COLO668 (cell line): ENCODE measurements at regions not wholly inside any gene's neighbourhood (a gene's known extent, or its start where the extent isn't known, plus 50 kb on each side); places are given as distances from the start of the nearest gene placed in this dataset.
"Not testable (repeated sequence)": the region's sequence is repeated elsewhere in the genome, so short reads cannot be mapped to it uniquely, and the experiment has no call there.

Source experiments
- DNase-seq: peaks from one replicate; lab custom pipeline; 2025; ENCODE audit not compliant: unreplicated experiment; lab: John Stamatoyannopoulos, UW

DNA sequence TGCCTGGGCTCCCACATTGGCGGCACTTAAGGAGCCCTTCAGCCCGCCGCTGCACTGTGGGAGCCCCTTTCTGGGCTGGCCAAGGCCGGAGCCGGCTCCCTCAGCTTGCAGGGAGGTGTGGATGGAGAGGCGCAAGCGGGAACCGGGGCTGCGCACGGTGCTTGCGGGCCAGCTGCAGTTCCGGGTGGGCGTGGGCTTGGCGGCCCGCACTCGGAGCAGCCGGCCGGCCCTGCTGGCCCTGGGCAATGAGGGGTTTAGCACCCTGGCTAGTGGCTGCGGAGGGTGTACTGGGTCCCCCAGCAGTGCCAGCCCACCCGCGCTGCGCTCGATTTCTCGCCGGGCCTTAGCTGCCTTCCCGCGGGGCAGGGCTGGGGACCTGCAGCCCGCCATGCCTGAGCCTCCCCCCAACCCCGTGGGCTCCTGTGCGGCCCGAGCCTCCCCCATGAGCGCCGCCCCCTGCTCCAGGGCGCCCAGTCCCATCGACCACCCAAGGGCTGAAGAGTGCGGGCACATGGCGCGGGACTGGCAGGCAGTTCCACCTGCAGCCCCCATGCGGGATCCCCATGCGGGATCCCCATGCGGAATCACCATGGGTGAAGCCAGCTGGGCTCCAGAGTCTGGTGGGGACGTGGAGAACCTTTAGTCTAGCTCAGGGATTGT is 998.9 kb upstream of the MIR17HG start:
- DNase-seq: not testable (repeated sequence)

DNA sequence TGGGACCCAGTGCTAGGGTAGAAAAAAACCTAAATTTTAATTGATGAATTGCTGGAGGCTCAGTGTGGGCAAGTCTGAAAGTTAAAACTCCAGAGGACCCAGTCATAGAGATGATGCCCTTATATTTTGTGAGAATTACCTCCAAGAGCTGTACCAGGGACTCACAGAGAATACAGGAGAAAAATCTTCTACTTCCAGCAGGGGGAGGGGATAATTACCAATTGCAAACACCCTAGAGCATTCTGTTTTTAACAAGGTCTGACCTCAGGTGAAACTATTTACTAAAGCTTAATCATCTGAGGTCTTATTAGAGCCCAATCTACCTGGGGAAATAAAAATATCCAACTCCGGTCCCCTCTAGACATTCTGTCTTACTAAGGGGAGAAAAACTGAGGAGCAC is 994.7 kb upstream of the MIR17HG start:
- DNase-seq: no peak

DNA sequence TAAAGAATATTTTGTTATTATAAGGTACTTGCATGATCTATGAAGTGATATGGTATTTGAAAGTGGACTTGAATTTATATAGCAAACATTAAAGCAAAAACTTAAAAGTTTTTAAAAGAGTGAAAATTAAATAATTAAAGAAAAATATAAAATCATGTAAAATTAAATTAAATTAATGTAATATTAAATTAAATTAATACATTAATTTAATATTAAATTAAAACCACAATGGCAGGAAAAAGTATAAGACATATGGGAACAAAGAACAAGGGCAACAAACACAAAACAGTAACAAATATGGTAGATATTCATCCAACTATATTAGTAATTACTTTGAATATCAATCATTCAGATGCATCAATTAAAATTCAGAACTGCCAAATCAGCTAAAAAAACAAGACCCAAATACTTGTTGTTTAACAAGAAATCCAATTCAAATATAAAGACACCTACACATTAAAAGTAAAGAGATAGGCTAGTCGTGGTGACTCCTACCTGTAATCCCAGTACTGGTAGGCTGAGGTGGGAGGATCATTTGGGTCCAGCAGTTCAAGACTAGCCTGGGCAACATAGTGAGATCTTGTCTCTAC is 992.2 kb upstream of the MIR17HG start:
- no peak for DNase-seq

DNA sequence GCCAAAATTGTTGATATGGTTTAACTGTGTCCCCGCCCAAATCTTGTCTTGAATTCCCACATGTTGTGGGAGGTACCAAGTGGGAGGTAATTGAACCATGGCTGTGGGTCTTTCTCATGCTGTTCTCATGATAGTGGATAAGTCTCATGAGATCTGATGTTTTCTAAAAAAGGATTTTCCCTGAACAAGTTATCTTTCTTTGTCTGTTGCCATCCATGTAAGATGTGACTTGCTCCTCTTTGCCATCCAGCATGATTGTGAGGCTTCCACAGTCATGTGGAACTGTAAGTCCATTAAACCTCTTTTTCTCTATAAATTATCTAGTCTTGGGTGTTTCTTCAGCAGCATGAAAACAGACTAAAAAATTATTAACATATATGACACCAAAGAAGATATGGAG is 986.7 kb upstream of the MIR17HG start:
- DNase-seq: no peak

DNA sequence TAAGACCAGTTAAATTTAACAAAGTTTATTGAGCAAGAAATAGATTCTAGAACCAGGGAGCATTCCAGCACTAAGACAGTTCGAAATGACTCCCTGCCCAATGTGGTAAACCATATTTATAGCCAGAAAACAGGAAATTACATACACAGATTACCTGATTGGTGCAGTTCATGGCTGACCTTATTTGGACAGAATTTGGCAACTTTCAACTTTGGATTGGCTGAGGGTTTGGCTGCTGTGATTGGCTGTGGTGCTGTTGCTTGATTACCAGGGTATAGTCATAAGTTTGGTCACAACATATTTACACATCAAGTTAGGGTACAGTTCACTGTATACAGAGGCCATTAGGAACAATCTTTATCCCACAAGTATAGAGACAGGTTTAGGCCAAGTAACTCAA is 984.8 kb upstream of the MIR17HG start:
- no peak for DNase-seq

DNA sequence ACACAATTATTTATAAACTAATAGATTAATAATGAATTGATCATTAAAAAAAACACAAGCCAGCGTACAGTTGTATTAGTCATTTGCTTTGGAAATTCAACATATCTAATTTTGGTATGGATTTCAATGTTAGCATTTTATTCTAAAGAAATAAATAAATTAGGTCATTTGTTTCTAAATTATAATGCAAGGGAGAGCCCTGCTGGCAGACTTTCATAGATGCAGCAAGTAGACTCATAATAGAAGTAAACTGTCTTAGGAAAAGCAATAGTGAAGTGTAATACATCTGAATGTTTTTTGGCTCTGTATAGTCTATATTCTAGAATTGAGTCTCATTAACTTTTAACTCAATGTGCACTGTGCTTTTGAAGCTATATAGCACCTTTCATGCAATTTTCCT is 982.4 kb upstream of the MIR17HG start:
- DNase-seq: no peak

DNA sequence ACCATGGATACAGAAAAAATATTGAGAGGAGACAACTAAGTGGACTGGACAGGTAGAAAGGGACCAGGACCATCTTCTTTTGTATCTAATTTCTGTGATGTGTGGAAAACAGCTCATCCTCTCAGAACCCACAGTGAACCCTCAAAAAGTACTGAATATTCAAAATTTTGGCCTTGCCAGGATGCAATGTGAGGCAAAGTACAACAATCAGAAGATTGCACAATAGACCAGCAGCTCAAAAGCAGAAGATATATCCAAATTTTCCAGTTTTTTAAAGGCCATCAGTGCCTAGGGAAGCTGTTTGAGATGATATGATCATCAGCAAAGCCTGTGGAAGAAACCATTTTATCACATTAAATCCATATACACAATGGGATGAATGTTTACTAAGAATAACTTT is 973.3 kb upstream of the MIR17HG start:
- no peak for DNase-seq

DNA sequence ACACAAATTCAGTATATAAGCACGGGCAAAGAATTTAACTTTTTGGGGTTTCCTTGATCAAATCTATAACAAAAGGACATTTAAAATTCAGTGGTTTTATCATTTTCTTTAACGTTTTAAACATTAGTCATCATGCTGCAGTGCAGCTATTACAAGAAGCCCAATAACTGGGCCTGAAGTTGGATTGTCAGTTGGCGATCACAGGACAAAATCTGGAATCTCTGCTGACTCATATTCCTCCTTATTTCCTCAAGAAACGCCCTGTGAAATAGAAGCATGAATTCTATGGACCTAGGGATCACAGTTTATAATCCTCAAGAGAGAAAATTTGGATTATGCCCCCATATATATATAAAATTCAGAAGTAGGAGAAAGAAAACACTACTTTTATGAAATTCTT is 971.6 kb upstream of the MIR17HG start:
- no peak for DNase-seq

DNA sequence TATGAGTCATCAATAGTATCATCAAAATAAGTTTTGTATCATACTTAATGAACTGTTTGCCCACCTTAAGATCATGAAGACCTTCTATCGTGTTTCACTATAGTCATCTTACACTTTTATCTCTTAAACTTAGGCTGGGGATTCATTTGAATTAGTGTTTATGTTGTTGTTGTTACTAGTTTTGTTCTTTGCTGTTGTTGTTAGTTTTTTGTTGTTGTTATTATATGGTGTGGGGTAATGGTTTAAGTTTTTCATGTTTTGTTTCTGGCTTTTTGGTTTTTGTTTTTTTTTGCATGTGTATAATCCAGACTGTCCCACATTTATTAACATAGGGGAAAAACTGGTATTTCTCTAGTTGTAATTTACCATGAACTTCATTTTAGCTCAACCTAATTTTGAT is 965.1 kb upstream of the MIR17HG start:
- no peak for DNase-seq

DNA sequence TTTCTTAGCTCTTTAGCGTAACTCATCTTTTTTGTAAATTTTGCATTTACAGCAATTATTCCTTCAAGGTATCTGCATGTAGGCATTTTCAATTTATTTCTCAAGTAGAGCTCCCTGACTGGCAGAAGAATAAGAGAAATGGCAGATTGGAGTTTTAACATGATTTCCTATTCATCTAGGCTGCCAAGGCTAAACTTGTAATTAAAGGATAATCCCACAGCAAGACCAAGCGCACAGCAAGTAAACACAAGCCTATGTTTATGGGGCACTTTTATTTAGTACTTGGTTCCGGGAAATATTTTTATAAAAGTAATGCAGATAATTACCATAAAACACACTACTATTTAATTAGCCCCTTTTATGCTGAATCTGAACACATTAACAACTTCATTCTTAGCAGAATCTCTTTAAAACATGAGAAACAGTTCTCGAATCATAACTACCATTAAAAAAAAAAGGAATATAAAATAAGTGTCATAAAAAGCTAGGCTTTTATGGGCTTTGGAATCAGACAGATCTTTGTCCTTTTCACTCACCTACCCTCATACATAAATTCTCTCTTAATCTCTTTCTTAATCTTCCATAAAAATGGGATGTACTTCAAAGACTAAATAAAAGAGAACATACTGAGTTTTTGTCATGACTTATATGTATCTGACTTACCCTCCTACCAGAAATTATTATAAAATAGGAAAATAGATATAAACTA is 961.6 kb upstream of the MIR17HG start:
- DNase-seq: no peak

DNA sequence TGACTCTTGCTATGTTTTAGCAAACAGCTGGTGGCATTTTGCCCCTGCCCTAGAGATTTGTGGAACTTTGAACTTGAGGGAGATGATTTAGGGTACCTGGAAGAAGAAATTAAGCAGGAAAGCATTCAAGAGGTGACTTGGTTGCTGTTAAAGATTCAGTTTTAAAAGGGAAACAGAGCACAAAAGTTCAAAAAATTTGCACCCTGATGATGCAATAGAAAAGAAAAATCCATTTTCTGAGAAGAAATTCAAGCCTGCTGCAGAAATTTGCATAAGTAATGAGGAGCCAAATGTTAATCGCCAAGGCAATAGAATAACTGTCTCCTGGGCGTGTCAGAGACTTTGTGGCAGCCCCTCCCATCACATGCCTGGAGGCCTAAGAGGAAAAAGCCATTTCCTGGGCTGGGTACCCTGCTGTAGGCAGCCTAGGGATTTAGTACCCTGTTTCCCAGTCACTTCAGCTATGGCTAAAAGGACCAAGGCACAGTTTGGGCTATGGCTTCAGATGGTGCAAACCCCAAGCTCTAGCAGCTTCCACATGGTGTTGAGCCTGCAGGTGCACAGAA is 958.5 kb upstream of the MIR17HG start:
- DNase-seq: no peak

DNA sequence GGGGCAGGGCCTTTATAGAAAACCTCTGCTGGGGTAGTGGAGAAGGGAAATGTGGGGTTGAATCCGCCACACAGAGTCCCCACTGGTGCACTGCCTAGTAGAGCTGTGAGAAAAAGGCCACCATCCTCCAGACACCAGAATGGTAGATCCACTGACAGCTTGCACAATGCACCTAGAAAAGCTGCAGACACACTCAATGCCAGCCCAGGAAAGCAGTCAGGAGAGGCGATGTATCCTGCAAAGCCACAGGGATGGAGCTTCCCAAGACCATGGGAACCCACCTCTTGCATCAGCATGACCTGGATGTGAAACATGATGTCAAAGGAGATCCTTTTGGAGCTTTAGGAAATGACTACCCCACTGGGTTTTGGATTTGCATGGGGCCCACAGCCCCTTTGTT is 958.0 kb upstream of the MIR17HG start:
- no peak for DNase-seq

DNA sequence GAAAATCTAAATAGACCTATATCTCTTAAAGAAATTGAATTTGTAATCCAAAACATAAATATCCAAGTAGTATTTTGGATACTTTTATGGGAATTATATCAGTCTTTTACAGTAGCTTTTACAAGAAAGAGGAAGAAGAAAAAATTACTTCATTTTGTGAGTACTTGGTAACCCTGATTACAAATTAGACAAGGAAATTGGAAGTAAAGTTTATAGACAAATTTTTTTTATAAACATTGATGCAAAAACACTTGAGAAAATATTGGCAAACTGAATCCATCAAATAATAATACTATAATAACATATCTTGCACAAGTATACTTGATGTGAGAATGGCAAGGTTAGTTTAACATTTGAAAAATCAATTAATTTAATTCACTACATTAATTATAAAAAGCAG is 954.1 kb upstream of the MIR17HG start:
- DNase-seq: no peak

DNA sequence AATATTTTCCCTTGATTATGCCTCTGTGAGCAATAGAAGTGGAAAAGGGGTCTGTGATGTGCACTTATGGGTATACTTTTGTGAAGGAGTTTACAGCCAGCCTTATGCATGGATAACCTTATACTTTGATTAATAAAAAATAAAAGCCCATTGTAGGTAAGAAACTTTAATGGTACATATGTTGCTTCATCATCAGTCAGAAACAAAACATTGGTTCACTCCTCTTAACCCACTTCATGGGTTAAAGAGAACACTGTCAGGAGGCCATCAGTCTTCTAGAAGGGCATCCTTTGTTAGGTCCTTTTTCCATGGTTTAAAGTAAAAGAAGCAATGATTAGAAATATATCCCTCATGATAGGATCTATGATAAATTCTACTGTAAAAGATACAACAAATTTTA is 952.1 kb upstream of the MIR17HG start:
- no peak for DNase-seq

DNA sequence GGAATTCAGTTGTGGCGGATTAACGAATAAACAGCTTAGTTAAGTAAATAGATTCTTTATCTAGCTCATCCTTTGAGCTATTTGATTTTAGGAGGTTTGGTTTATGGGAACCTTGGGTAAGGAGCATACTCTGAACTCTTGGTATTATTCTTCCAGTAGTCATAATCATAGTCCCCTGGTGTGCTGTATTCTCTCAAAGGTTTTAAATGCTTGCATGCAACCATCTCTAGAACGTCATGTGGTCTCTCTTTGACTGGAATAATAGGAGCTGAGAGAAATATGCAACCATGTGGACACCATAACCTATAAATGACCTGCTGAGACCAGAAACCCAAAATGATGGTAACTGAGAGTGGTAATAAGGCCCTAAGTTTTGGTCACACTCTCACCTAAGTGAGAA is 951.6 kb upstream of the MIR17HG start:
- DNase-seq: no peak

DNA sequence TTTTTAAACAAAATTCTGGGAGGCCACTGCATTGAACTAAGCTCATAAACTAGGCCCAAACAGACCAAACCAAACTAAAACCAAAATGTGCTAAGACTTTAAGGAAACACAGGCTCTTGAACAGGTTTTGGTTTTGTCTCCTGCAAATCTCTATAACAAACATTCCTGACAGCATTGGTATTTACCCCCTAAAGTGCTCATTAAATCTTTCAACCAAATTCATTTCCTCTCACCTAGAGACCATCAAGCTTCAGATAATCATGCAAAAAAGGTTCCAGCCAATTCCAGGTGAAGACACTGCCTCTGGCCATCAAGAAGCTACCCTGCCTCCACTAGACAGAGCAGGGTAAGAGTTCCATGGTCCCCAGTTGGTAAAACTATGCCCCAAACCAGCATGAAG is 951.2 kb upstream of the MIR17HG start:
- DNase-seq: no peak

DNA sequence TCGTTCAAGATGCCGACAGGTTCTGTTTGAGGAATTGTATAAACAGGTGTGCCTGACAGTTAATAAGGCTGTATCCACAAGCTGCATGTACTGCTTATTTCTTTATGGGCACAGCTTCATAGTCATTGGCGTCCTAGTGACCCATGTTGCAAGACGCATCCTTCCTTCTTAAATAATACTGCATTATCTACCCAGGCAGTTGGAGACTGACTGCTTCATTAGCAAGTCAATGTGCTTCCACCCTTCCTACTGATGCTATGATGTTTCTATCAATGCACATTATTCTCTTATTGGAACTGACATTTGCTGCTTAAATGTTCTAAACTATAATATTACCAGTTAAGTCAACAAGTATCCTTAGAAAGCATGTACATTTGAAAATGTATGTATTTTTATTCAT is 950.0 kb upstream of the MIR17HG start:
- no peak for DNase-seq

DNA sequence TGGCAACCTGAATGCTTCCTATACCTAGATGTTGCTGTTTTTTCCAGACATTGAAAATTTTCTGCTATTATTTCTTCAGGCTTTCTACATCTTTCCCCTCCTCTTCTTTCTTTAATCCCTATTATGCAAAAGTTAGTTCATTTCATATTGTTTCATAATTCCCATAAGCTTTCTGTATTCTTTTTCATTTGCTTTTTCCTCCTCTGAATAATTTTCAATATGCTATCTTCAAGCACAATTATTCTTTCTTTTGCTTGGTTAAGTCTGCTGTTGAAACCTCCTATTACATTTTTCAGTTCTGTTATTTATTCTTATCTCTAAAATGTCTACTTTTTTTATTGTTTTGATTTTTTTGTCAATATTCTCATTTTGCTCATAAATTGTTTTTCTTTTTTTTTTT is 947.1 kb upstream of the MIR17HG start:
- DNase-seq: no peak

DNA sequence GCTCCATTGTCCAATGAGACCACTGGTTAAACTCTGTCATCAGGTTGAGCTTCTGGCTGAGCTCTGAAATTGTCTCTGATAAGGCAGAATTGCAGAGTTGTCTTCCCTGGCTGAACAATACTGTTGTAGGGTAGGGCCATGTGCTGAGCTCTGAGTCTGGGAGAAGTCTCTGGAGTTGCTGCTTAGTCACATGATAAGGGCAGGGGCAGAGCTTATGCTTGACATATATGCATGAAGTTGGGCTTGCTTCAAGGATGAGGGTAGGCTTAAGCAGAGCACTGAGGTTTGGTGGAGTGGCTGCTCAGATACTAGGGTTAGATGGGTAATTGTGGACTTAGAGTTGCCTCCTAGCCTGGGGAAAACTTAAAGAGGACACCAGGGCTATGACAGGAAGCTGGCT is 946.3 kb upstream of the MIR17HG start:
- DNase-seq: no peak

DNA sequence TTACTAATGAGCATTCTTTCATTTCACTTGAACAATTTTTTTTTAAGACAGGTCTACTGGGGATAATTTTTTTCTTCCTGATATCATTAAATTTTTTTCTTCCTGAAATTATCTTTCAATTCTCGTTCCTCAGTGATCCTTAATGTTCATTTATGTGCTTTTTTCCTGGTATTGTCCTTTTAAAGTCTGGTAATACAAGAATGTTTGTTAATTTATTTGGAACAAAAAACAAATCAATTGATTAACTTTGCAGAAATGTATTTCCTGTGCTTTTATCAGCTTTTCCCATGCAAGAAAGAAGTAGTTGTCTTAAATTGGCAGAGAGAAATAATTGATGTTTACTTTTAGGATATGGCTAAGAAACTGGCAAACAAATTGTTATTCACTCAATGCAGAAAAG is 945.4 kb upstream of the MIR17HG start:
- no peak for DNase-seq

DNA sequence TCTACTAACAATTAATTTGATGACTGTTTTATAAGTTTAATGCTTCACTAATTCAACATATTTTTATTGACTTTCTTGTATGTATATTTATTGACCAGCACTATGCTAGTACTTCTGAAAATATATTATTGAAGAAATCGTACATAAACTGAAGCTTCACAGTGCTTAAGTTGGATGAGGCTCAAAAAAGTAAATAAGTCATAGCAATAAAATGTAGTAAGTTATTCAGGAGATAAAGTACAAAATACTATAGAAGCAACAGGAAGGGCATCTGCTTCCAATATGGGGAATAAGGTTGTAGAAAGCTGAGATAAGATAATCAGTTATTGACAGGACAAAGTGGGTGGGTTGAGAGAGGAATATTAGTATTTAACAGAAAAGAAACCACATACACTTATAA is 944.9 kb upstream of the MIR17HG start:
- DNase-seq: no peak

DNA sequence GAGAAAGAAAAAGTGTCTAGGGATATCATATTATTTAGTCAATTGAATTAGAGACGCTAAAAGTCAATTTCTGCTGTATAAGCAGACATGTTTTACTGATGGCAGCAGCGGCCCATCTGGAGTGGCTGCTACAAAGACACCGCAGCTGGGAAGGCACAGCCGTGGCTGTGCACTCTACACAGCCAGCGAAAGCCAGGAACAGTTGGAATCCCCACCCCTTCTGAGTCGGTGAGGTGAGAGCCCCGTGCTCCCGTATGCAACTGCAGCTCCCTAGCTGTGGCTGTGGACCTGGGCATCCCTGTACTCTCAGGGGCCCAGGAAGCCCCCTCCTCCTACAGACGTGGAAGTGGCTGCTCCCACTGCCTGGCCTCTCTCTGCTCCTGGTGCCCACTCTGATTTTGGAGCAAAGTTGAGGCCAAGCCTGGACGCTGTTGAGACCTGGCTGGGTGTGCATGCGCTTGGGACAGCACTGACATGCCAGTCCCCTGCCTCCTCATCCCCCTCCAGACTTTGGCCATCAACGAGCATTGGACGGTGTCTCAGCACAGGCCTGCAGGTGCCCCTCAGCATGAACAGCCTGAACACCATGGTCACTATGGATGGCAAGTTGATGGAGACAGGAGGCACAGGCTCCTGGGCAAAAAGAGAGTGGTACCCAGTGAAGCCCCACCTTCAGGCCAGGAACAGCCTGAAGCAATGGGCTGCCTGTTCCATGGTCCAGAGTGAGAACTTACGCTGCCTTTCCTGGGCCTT is 944.0 kb upstream of the MIR17HG start:
- no peak for DNase-seq
